Right ventricle myocardium inferior (tissue), 1 donor: ENCODE measurements at regions not wholly inside any gene's neighbourhood (a gene's known extent, or its start where the extent isn't known, plus 50 kb on each side); places are given as distances from the start of the nearest gene placed in this dataset.

Experiments
- ATAC-seq: fragments of 200-7000 bp; cut with Tn5 transposase; one replicate; pipeline ENCODE4 v1.9.1; 2020; ENCODE audit warnings: mild to moderate bottlenecking, moderate library complexity
- DNase-seq: peaks from one replicate; pipeline ENCODE4 v3.0.0; 2021; ENCODE audit errors: missing footprints
- intact Hi-C: fragments of 100-400 bp; cut with DNase I; formaldehyde crosslinking; loops from one replicate; pipeline ENCODE4 v1.11.0; 2022
- donor health status: DM: no; HTN: yes; CAD: no; lungs with severe emphysema.

DNA sequence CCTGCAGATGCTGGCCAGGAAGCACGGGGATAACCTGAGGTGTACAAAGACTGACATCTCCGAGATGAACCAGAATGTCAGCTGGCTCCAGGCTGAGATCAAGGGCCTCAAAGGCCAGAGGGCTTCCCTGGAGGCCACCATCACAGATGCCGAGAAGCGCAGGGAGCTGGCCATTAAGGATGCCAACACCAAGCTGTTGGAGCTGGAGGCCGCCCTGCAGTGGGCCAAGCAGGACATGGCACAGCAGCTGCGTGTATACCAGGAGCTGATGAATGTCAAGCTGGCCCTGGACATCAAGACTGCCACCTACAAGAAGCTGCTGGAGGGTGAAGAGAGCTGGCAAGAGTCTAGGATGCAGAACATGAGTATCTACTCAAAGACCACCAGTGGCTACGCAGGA is 380.0 kb upstream of the USP15 start:
- ATAC-seq (no peak), DNase-seq (no peak)
- intact Hi-C loops = no loop called here

DNA sequence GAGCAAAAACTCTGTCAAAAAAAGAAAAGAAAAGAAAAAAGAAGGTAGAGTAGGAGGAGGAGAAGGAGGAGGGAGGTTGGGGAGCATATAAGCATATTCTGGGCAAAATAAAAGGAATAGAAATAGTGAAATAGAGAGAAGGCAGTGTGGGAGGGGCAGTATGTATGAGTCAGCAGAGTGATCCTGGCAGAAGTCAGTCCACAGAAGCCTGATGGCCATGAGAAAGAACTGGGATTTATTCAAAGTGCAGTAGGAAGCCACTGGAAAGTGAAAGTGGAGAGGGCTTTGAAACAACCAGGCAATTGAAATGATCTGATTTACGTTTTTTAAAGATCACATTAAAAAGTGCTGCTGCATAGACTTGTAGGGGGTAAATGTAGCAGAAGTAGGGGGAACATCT is 368.6 kb upstream of the USP15 start:
- DNase-seq = no peak
- intact Hi-C loops = no loop called here
- no peak for ATAC-seq

DNA sequence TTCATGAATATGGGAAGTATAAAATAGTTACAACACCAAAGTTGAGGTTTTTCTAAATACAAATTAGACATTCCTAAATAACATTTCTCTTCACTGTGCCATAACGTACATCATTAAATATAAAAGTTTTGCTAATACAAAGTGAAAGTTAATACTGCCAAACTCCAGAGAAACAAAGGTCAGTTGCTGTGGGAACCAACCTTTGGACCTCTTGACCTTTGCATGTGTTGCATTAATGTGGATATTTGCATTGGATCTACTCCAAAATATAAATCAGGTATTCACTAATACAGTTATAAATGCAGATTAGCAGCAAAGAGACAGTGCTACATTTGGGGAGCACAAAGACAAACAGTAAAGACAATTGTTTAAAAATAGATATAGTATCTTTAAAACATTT is 366.0 kb upstream of the USP15 start:
- DNase-seq = no peak
- intact Hi-C loops = no loop called here
- no peak for ATAC-seq

DNA sequence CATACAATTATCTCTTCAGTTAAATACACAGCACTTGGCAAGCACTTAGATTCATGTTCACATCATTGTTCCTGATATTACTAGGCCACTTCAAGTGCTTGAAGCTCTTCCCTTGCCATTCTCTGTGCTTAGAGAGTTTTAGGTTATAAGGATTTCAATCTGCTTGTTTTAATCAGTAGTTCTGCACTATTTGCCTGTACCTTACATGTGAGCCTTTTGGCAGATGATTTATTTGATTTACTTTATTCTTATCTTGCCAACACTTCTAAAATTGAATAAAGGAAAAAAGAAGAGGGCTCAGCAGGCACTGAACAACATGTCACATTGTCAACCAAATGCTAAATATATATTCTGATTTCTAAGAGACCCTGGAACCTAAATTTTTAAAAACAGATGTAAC is 363.8 kb upstream of the USP15 start:
- intact Hi-C loops = no loop called here
- ATAC-seq (no peak), DNase-seq (no peak)

DNA sequence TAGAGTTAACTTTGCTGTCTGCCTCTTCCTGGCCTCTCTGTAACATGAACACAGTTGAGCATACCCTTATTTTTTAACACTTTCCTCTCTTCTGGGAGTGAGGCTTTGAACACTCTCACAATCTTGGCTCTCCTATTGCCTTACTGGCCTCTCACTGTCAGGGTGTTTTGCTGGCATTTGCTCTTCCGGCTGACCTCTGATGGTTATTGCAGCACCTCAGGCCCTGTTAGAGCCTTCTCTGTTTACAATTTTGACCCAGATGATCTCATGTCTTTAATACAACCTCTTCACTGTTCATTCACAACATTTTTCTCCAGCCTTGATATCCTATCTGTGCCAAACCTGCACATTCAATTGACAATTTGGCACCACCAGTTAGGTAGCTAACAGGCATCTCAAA is 357.8 kb upstream of the USP15 start:
- ATAC-seq = no peak
- intact Hi-C loops = no loop called here
- DNase-seq = no peak

DNA sequence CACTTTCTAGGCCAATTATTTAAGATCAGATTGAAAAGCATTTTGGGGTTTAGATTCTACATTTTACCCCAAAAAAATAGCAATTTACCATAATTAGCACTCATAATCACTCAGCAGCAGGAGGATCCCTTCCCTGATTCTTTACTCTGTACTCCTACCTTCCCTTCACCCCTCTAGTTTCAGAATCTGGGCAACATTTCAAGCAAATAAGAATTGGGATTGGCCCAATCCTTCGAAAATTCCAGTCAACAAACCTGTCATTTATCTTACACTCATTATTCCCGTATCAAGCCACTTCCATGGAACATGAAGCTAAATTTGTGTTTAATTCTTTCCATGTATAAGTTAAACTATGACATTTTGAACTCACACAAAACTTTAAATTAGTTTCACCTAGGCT is 349.1 kb upstream of the USP15 start:
- ATAC-seq (no peak), DNase-seq (no peak)
- intact Hi-C loops = no loop called here

DNA sequence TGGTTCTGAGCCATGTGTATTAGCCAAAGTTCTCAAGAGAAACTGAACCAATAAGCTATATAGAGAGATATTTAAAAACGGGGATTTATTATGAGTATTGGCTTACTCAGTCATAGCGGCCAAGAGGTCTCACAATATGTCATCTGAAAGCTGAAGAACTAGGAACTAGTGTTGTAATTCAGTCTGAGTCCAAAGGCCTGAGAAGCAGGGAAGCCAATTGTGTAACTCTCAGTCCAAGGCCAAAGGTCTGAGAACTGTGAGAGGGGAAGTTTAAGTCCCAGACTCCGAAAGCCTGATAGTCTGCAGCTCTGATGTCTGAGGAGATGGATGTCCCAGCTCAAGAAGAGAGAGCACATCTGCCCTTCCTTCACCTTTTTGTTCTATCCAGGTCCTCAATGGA is 344.8 kb upstream of the USP15 start:
- intact Hi-C loops = no loop called here
- DNase-seq (no peak), ATAC-seq (no peak)

DNA sequence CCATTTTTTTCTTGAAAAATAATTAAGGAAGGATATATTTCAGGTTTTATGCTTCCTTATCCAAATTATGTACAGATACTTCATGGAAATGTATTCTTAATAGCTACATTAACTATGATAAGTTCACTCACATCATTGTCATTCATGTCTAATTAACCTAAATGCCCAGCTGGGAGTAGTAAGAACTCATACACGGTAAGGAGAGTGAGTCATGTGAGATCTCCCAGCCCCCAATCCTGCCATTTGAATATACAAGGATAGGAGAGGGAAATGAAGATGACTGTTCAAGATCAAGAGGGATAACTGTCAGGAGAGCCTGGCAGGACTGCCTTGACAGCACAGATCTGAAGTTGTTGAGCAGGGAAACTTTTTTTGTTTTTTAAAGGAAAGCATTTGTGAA is 343.4 kb upstream of the USP15 start:
- intact Hi-C loops = no loop called here
- DNase-seq = no peak
- ATAC-seq = no peak

DNA sequence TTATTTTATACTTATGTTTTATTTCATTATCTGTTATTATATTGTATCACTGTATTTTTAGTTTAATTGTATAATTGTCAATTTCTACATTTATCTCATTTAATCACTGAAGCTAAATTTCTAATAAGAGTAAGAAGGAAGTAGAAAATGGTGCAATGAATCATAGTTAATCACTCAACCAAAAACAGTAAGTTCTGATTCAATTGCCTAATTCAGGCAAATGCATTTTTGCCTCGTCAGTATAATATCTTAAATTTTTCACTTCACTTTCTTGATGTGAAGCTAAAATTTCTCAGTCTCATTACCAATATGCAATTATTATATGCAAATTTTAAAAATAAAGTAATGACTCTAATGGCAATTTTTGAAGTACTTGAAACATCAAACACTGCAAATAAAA is 340.5 kb upstream of the USP15 start:
- ATAC-seq = no peak
- DNase-seq = no peak
- intact Hi-C loops = no loop called here

DNA sequence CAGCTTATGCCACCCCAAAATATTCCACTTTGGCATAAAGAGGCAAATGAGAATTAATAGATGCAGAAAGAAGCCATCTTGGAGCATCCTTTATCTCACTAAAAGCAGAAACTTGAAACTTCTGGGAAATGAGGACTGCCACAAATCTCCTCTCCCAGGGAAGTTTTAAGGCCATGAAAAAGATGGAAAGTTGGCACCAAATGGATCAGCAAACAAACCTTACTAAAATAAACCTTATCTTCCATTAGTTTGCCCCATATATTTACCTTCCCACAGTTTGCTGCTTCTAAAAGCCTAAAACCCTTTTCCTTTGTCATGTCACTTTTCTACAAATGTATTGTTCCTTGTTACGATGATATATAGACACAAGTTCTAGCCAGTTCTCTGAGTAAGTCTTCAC is 340.0 kb upstream of the USP15 start:
- ATAC-seq = no peak
- intact Hi-C loops = no loop called here
- no peak for DNase-seq

DNA sequence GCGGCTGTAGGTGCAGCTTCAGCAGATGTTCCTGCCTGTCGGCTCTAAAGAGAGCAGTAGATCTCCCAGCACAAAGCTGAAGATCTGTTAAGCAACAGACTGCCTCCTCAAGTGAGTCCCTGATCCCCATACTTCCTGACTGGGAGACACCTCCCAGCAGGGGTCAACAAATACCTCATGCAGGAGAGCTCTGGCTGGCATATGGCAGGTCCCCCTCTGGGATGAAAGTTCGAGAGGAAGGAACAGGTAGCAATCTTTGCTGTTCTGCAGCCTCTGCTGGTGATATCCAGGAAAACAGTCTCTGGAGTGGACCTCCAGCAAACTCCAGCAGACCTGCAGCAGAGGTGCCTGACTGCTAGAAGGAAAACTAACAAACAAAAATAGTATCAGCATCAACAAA is 337.1 kb upstream of the USP15 start:
- ATAC-seq = no peak
- DNase-seq = no peak
- intact Hi-C loops = no loop called here

DNA sequence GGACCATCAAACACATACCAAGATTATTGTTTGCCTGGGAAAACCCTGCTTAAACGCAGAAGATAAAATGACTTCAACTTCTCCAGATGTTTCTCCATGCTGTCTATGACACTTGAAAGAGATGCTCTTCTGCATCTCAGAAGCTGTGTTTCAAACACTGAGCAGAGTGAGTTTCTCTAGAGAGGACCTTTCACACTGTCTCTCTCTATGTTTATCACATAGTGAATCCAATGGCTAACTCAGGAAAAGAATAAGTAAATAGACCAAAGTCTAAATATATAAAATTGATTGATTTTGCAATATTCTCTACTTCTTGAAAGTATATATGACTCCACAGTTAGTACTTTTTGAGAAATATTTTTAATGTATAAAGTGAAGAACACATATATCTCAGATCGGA is 325.6 kb upstream of the USP15 start:
- intact Hi-C loops = no loop called here
- DNase-seq (no peak), ATAC-seq (no peak)

DNA sequence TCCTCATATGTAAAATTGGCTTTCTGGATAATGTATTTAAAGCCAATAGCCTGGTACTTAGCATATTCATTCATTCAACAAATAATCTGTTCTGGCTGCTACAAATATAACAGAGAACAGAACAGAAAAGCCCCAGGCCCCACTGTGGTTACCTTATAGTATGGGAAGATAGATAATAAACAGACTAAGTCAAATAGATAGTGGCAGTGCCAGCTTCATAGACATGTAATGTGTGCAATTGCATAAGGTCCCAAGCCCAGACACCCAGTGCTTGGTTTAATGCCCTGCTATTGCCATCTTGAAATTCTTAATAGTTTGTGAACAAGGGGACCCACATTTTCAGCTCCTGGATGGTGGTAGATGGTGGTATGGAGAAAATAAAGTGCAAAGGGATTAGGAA is 320.2 kb upstream of the USP15 start:
- ATAC-seq (no peak), DNase-seq (no peak)
- intact Hi-C loops = no loop called here

DNA sequence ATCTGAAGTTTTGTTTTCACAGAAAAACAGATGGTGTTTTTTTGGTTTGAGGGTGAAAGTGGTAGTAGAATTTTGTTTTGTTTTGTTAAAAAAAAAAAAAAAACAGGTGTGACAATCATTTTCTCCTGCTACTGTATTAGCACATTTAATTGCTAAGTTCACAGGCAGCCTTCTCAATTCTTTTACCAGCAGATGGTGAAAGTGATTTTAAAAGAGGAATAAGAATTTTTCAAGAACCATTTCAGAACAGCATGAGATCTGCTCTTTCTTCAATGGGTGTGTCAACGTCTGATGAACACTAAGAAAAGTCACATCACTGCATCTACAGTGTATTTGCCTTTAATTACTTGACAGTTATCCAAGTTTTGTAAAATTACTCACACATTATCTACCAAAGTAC is 303.7 kb upstream of the USP15 start:
- ATAC-seq (no peak), DNase-seq (no peak)
- intact Hi-C loops = no loop called here

DNA sequence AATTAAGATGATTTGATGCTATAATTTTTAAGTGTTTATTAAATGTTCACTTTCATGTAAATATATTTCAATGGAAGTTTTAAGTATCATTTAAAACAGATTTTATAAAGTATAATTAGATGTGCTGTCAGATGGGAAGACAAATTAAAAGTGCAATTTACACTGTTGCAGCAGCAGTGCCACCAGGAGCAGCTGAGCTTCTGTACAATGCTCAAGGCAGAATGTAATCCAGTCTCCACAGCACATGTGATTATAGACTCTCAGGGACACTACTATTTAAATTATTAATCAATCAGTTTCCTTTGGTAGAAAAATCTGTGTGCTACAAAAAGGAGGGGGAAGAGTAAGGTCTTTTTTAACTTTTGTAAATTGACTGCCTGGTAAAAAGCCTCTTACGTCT is 285.7 kb upstream of the USP15 start:
- no peak for ATAC-seq
- intact Hi-C loops = no loop called here
- no peak for DNase-seq

DNA sequence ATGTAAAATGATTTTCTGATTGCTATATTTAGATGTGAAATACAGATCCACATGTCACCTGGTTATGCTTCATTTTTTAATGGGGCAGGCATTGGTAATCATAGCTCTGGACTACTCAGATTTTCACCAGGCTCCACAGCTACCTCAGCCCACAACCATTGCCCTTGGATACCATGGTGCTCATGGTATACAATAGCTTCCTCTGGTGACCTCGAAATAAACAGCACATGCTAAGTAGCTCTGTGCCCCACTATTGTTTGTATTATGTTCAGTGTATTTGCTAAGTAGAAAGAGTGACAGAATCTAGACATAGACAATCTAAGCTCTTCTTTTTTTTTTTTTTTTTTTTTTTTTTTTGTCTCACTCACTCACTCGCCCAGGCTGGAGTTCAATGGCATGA is 274.4 kb upstream of the USP15 start:
- ATAC-seq (no peak), DNase-seq (no peak)
- intact Hi-C loops = no loop called here

DNA sequence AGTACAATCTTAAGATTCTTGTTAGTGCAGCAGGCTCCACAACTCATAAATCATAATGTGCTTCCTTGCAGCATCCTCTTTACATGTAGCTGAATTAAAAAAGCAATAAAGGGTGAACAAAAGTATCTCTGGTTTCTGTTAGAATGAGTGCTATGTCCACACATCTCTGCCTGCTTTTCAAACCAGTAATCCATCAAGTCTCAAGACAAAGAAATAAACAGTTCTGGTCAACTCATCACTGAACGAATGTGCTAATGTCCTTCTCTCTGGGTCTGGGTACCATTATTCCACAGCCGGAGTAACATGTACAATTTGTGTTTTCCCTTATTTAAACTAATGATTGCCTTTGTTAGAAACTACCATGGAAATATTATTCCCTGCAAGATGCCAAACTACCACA is 273.0 kb upstream of the USP15 start:
- intact Hi-C loops = no loop called here
- DNase-seq (no peak), ATAC-seq (no peak)

DNA sequence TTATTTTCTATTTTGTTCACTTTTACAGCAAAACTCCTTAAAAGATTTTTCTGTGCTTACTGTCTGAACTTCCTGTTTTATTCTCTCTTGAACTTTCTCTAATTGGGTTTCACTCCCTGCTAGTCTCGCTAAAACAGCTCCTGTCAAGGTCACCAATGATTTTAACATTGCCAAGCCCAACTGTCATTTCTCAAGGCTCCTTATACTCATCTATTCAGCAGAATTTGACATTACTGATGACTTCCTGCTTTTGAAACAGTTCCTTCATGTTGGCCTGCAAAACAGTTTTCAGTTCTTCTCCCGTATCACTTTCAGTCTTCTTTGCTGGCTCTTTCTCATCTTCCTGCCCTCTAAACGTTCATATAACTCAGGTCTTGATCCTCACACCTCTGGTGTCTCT is 268.5 kb upstream of the USP15 start:
- ATAC-seq = no peak
- intact Hi-C loops = no loop called here
- DNase-seq = no peak

DNA sequence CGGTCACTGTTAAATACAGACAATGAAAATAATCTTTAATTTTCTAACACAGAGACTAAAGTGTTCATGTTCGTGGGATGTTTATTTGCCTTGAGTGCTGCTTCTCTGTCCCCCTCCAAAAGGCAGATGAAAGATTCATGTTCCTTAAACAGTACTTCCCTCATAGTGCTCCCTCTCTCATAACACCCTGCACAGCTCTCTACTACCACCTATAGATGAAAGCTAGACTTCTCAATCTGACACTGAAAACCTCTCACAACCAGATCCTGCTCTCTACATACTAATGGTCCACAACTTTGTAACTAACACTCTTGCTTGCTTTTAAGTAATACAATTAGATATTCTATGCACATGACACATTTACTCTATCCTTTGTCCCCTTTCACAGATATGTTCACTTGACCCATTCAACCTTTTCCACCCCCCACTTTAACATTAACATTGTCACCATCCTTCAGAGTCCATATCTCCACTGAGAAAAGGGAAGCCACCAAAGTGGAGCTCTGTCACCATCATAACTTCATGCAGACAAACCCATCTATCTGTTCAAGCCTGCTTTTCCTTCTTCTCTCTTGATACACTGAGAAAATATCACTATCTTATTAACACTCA is 266.4 kb upstream of the USP15 start:
- intact Hi-C loops = no loop called here
- peak; percentile 50 for ATAC-seq
- DNase-seq = no peak

DNA sequence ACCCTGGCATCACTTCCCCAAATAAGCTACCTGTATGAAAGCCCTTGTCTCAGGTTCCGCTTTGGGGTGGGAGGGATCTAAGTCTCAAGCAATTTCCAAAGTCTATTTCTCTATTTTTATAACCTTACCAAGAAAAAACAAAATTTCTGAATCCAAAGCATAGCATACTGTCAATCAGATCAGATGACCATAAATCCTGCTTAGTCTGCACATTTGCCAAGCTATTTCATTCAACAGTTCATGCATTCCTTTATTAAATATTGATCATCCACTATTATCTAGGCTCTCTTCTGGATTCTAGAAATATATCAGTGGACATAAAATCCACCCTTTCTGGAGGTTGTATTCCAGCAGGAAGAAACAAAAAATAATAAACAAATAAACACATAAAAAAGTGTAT is 263.5 kb upstream of the USP15 start:
- ATAC-seq (no peak), DNase-seq (no peak)
- intact Hi-C loops = no loop called here

DNA sequence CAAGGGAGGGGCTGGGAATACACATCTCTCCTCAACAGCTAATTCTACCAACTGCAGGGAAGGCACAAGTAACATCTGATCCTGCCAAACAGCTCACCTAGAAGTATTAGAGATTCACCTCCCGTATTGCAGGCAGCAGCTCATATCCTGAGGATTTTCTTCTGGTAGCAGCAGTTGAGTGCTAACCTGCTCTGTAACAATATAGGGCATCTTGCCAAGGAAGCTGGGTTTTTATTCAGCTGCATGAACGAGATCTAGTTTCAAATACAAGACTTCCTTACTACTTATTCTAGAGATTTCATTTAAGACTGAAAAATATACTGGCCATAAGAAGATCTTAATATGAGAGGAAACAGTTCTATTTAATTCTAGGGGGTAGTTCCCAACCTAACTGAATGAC is 261.4 kb upstream of the USP15 start:
- DNase-seq = no peak
- ATAC-seq = no peak
- intact Hi-C loops = no loop called here

DNA sequence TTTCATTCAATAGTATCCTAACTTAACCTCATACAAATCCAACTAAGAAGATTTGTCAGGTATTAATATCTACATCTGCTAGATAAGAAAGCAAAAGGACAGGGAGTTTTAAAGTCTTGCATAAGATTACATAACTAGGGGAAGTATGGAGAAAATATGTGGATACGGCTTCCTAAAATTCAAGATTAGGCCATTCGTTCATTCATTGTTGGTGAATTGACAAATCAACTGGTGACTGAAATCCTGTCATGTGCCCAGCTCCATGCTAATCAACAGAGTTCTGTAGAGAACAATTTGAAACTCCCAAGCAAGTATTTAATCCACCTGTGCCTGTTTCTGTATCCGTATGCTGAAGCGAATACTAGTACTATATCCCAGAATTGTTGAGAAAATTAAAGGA is 260.9 kb upstream of the USP15 start:
- intact Hi-C loops = no loop called here
- no peak for DNase-seq
- ATAC-seq = no peak
